SK-N-SH treated with all-trans-retinoic acid at 6 μM for 48 hours (cell line): ENCODE measurements at regions not wholly inside any gene's neighbourhood (a gene's known extent, or its start where the extent isn't known, plus 50 kb on each side); places are given as distances from the start of the nearest gene placed in this dataset.

Source experiments
- ATAC-seq: fragments of 200-7000 bp; cut with Tn5 transposase; 3 replicates; pipeline ENCODE4 v1.9.1; 2020; ENCODE audit warnings: mild to moderate bottlenecking, moderate library complexity
- BACH2 ChIP-seq: fragments of 250-450 bp; sonication (Bioruptor Pico); IDR thresholded peaks from 2 replicates; pipeline ENCODE4 v1.9.0; 2021; ENCODE audit warnings: mild to moderate bottlenecking, borderline replicate concordance
- ESRRG ChIP-seq: fragments of 250-450 bp; sonication (Bioruptor Pico); IDR thresholded peaks from 2 replicates; pipeline ENCODE4 v1.6.1; 2021; ENCODE audit warnings: mild to moderate bottlenecking
- GLIS3 ChIP-seq: fragments of 250-450 bp; sonication (Bioruptor Pico); IDR thresholded peaks from 2 replicates; pipeline ENCODE4 v1.5.0; 2020; ENCODE audit warnings: mild to moderate bottlenecking, moderate library complexity
- OSR1 ChIP-seq: fragments of 250-450 bp; sonication (Bioruptor Pico); IDR thresholded peaks from 2 replicates; pipeline ENCODE4 v1.8.0; 2022; ENCODE audit warnings: moderate library complexity, mild to moderate bottlenecking, inconsistent platforms
- PPARA ChIP-seq: fragments of 250-450 bp; sonication (Bioruptor Pico); IDR thresholded peaks from 2 replicates; pipeline ENCODE4 v1.5.0; 2020; ENCODE audit warnings: mild to moderate bottlenecking, borderline replicate concordance
- RARB ChIP-seq: fragments of 250-450 bp; sonication (Bioruptor Pico); IDR thresholded peaks from 2 replicates; pipeline ENCODE4 v1.8.0; 2021; ENCODE audit warnings: mild to moderate bottlenecking, moderate library complexity
- SNAI2 ChIP-seq: fragments of 250-450 bp; sonication (Bioruptor Pico); IDR thresholded peaks from 2 replicates; pipeline ENCODE4 v1.5.0; 2020; ENCODE audit warnings: mild to moderate bottlenecking, moderate library complexity
- TCF4 ChIP-seq: fragments of 250-450 bp; sonication (Bioruptor Pico); IDR thresholded peaks from 2 replicates; pipeline ENCODE4 v1.8.0; 2021; ENCODE audit warnings: mild to moderate bottlenecking, moderate library complexity, borderline replicate concordance
- TOX ChIP-seq: fragments of 250-450 bp; sonication (Bioruptor Pico); IDR thresholded peaks from 2 replicates; pipeline ENCODE4 v1.8.0; 2021; ENCODE audit warnings: mild to moderate bottlenecking, moderate library complexity, borderline replicate concordance
- ZC3H10 ChIP-seq: fragments of 250-450 bp; sonication (Bioruptor Pico); IDR thresholded peaks from 2 replicates; pipeline ENCODE4 v1.5.1; 2021; ENCODE audit warnings: mild to moderate bottlenecking, moderate library complexity
- ZNF565 ChIP-seq: fragments of 450-650 bp; formaldehyde crosslinking; conservative IDR thresholded peaks from 2 replicates; pipeline ENCODE4 v1.5.0; 2020; ENCODE audit warnings: low read depth, mild to moderate bottlenecking, moderate library complexity
- ZNF70 ChIP-seq: fragments of 450-650 bp; formaldehyde crosslinking; IDR thresholded peaks from 2 replicates; pipeline ENCODE4 v1.5.0; 2020; ENCODE audit warnings: mild to moderate bottlenecking, moderate library complexity
- ZNF8 ChIP-seq: fragments of 450-650 bp; formaldehyde crosslinking; IDR thresholded peaks from 2 replicates; pipeline ENCODE4 v1.5.0; 2020; ENCODE audit warnings: mild to moderate bottlenecking, moderate library complexity
- TF ChIP-seq, protein P1 (sequence below): fragments of 250-450 bp; sonication (Bioruptor Pico); IDR thresholded peaks from 2 replicates; pipeline ENCODE4 v1.5.1; 2020; ENCODE audit warnings: low read depth, mild to moderate bottlenecking, moderate library complexity
- TF ChIP-seq, protein P2 (sequence below): fragments of 250-450 bp; sonication (Bioruptor Pico); IDR thresholded peaks from 2 replicates; pipeline ENCODE4 v1.5.0; 2020; ENCODE audit warnings: mild to moderate bottlenecking, moderate library complexity
- TF ChIP-seq, protein P3 (sequence below): fragments of 250-450 bp; sonication (Bioruptor Pico); IDR thresholded peaks from 2 replicates; pipeline ENCODE4 v1.8.0; 2020; ENCODE audit warnings: mild to moderate bottlenecking, moderate library complexity, borderline replicate concordance
- TF ChIP-seq, protein P4 (sequence below): fragments of 250-450 bp; sonication (Bioruptor Pico); IDR thresholded peaks from 2 replicates; pipeline ENCODE4 v1.8.0; 2021; ENCODE audit warnings: low read depth, mild to moderate bottlenecking, moderate library complexity, borderline replicate concordance

DNA sequence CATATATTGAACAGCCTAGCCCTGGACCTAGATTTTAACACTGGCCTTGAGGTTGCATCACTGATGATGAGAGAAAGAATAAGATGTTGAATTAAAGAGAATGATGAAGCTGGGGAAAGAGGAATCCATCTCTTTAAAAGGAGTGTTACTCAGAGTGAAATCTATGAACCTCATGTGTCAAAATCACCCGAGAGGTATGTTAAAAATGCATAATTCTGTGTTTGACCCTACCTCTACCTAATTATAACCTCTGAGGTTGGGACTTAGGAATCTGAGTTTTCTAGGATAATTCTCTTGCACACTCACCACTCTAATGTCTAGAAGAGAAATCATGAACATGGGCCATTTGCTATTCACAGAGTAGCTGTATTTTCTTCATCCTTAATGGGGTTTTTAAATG lies 479.4 kb downstream of the ENC1 start (continued):
- TF ChIP-seq, protein P1, sequence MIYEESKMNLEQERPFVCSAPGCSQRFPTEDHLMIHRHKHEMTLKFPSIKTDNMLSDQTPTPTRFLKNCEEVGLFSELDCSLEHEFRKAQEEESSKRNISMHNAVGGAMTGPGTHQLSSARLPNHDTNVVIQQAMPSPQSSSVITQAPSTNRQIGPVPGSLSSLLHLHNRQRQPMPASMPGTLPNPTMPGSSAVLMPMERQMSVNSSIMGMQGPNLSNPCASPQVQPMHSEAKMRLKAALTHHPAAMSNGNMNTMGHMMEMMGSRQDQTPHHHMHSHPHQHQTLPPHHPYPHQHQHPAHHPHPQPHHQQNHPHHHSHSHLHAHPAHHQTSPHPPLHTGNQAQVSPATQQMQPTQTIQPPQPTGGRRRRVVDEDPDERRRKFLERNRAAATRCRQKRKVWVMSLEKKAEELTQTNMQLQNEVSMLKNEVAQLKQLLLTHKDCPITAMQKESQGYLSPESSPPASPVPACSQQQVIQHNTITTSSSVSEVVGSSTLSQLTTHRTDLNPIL (CRISPR knock-in tag) = no peak
- TF ChIP-seq TCF4 (no peak), TOX (CRISPR knock-in tag) (no peak)

DNA sequence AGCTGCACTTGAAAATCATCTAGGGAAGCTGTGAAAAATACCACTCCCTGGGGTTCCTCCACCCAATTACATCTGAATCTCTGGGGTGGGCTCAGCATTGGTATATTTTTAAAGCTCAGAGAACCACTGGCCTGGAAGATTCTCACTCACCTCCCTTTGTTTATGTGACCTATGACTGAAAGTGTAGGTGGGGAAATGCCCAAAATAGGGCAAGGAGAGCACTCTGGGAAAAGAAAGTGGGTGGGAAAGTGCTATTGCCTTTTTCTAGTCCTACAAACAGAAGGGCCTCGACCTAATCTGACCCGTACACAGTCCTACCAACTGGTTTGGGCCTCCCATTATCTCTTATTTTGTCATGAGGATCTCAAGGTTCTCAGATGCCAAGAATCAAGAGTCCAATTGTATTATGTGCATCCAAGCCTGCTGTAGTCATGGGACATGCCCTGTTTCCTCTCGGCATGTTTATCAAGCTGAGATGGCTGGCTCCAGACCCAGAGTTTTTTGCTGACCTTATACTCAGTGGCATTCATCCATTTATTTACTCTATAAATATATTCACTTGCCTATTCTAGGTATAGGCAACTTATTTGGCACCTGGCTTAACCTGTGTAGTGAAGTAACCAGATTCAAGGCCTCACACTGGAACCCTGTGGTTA lies 483.7 kb downstream of the ENC1 start:
- TF ChIP-seq, protein P2, sequence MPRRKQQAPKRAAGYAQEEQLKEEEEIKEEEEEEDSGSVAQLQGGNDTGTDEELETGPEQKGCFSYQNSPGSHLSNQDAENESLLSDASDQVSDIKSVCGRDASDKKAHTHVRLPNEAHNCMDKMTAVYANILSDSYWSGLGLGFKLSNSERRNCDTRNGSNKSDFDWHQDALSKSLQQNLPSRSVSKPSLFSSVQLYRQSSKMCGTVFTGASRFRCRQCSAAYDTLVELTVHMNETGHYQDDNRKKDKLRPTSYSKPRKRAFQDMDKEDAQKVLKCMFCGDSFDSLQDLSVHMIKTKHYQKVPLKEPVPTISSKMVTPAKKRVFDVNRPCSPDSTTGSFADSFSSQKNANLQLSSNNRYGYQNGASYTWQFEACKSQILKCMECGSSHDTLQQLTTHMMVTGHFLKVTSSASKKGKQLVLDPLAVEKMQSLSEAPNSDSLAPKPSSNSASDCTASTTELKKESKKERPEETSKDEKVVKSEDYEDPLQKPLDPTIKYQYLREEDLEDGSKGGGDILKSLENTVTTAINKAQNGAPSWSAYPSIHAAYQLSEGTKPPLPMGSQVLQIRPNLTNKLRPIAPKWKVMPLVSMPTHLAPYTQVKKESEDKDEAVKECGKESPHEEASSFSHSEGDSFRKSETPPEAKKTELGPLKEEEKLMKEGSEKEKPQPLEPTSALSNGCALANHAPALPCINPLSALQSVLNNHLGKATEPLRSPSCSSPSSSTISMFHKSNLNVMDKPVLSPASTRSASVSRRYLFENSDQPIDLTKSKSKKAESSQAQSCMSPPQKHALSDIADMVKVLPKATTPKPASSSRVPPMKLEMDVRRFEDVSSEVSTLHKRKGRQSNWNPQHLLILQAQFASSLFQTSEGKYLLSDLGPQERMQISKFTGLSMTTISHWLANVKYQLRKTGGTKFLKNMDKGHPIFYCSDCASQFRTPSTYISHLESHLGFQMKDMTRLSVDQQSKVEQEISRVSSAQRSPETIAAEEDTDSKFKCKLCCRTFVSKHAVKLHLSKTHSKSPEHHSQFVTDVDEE (CRISPR knock-in tag) = no peak
- TF ChIP-seq BACH2 (CRISPR knock-in tag) = no peak
- no peak for TF ChIP-seq ESRRG (CRISPR knock-in tag)
- TF ChIP-seq SNAI2 (CRISPR knock-in tag) = no peak
- no peak for TF ChIP-seq ZNF565 (CRISPR knock-in tag)
- TF ChIP-seq, protein P3, sequence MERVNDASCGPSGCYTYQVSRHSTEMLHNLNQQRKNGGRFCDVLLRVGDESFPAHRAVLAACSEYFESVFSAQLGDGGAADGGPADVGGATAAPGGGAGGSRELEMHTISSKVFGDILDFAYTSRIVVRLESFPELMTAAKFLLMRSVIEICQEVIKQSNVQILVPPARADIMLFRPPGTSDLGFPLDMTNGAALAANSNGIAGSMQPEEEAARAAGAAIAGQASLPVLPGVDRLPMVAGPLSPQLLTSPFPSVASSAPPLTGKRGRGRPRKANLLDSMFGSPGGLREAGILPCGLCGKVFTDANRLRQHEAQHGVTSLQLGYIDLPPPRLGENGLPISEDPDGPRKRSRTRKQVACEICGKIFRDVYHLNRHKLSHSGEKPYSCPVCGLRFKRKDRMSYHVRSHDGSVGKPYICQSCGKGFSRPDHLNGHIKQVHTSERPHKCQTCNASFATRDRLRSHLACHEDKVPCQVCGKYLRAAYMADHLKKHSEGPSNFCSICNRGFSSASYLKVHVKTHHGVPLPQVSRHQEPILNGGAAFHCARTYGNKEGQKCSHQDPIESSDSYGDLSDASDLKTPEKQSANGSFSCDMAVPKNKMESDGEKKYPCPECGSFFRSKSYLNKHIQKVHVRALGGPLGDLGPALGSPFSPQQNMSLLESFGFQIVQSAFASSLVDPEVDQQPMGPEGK (CRISPR knock-in tag) = no peak
- no peak for TF ChIP-seq PPARA (CRISPR knock-in tag)
- no peak for ATAC-seq

DNA sequence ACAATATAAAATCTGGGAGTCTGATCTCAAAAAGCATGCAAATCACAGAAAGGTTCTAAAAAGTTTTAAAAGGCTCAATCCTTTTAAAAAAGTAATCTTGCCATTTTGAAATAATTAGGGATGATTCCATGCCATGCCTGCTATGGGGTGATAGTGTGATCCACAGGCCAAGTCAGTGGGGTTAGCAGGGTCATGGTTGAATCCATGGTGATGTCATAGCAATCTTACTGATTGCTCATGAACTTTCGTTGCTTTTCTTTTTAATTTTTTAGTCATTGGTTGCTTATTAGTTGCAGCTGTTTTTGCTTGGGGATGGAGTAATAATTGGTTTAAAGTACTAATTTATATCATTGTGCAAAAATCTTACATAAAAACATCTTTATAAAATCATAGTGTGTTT lies 485.0 kb downstream of the ENC1 start:
- ATAC-seq = no peak
- TF ChIP-seq ZC3H10 = no peak

DNA sequence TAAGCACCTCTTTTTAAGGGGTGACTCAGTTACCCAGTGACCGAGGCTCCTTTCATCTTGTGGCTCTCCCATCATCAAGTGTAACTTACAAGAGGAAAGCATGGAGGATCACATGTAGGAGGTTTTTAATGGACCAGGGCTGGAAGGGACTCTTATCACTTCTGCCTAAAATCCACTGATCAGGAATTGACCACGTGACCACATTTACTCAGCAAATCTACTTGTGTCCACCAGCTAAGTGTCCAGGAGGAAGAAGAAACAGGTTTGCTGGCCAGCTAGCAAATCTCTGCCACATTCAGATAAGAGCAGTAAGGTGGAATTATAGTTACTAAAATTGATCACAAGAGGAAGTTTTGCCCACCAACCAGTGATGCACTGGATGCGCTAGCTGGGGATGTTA lies 486.0 kb downstream of the ENC1 start:
- no peak for ATAC-seq
- no peak for TF ChIP-seq GLIS3 (CRISPR knock-in tag)
- no peak for TF ChIP-seq SNAI2 (CRISPR knock-in tag)
- TF ChIP-seq ZNF8 (CRISPR knock-in tag) = no peak
- no peak for TF ChIP-seq ZNF565 (CRISPR knock-in tag)
- TF ChIP-seq ZC3H10 = no peak
- TF ChIP-seq, protein P1 (CRISPR knock-in tag) = no peak
- no peak for TF ChIP-seq OSR1 (CRISPR knock-in tag)
- no peak for TF ChIP-seq ESRRG (CRISPR knock-in tag)
- TF ChIP-seq, protein P4, sequence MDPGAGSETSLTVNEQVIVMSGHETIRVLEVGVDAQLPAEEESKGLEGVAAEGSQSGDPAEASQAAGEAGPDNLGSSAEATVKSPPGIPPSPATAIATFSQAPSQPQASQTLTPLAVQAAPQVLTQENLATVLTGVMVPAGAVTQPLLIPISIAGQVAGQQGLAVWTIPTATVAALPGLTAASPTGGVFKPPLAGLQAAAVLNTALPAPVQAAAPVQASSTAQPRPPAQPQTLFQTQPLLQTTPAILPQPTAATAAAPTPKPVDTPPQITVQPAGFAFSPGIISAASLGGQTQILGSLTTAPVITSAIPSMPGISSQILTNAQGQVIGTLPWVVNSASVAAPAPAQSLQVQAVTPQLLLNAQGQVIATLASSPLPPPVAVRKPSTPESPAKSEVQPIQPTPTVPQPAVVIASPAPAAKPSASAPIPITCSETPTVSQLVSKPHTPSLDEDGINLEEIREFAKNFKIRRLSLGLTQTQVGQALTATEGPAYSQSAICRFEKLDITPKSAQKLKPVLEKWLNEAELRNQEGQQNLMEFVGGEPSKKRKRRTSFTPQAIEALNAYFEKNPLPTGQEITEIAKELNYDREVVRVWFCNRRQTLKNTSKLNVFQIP (CRISPR knock-in tag) = no peak
- TF ChIP-seq, protein P2 (CRISPR knock-in tag) = no peak
- TF ChIP-seq RARB (CRISPR knock-in tag) = no peak
- TF ChIP-seq BACH2 (CRISPR knock-in tag) = no peak
- TF ChIP-seq TCF4 = no peak
- no peak for TF ChIP-seq ZNF70 (CRISPR knock-in tag)
